NCI-H1105 treated with DMSO at 0.1 percent for 48 hours (cell line): ENCODE measurements at regions not wholly inside any gene's neighbourhood (a gene's known extent, or its start where the extent isn't known, plus 50 kb on each side); places are given as distances from the start of the nearest gene placed in this dataset.

ENCODE experiments used
- DNase-seq: peaks from one replicate; lab custom pipeline; 2025; lab: John Stamatoyannopoulos, UW

DNA sequence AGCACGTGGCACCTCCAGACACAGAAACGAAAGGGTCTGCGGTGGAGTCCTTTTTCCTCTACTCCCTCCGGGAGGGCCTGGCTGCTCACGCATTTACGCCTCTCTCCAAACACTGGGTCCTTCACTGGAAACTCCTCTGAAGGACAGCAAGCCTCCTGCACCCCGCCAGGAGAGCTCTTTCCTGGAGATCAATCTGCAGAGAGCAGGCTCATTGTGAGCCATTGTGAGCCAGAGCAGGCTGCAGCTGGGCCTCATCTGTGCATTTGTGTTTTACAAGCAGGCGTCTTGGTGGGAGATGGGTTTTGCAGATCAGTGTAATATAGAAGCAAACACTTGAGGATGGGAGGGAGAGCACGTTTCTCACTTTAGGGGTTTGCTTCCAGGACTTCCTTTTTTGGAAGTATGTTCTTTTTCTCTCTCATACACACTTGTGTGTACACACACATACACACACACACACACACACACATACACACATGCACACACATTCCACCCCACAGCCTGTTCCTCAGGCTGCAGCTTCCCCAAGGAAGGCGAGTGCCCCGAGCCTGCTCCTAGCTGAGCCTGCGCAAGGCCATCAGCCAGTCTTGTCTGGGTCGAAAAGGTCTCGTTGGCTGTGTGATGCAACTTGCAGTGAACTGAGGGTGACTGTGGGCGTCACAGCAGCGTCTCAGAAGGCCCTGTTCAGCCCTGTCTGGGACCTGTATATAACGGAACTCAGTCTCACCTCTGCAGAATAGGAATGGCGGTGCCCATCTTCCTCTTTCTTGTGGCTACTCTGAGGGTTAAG lies 163.5 kb downstream of the GLI2 start:
- no peak for DNase-seq

DNA sequence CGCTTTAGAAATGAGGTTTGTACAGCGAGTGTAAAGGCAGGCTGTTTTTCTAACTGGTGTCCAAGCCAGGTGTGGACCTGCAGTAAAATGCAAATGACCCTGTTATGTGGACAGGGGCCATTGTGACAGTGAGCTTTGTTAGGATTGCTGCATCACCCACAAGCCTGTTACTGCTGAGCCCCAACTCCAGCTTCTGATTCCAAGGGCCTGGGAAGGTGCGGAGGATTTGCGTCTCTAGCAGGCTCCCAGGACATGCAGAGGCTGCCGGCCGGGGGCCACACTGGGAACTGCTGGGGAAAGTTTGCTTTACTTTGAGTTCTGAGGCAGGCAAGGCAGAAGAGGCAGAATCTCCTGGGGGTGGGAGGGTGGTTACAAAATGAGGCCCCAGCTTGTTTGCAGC lies 164.1 kb downstream of the GLI2 start:
- no peak for DNase-seq

DNA sequence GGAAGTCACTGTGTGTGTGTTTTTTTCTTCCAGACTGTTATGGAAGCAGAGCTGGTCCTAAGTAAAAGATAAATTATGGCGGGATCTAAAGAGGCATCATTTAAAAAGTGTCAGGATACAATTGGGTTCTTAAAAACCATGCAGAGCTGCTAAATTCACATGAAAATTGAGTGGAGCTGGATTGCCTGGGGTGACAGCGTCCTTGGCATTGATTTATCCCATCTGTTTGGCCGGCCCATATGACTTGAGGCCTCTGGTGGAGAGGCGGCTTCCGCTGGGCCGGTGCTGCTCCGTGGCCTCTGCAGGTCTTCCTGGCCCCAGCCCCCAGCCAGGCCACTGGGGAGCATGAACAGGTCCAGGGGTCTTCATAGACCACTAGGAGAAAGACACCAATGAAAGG lies 165.5 kb downstream of the GLI2 start:
- no peak for DNase-seq

DNA sequence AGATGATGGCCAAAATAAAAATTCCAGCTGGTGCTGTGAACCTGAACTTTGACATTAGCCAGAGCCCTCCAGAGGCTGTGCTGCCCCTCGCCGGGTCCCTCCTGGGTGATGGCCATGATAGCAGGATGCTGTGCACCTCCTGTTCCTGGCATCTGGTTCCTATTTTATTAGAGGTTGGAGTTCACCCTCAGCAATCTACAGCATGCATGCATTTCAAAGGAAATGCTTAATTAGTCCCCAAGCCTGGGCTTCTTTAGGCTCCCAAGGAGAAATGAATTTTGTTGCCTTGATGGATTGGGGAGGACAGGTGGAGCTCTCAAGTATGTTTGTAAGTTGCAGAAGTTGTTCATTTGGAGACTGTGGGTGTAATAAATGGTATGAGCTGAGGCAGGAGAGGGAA lies 166.9 kb downstream of the GLI2 start:
- DNase-seq = no peak

DNA sequence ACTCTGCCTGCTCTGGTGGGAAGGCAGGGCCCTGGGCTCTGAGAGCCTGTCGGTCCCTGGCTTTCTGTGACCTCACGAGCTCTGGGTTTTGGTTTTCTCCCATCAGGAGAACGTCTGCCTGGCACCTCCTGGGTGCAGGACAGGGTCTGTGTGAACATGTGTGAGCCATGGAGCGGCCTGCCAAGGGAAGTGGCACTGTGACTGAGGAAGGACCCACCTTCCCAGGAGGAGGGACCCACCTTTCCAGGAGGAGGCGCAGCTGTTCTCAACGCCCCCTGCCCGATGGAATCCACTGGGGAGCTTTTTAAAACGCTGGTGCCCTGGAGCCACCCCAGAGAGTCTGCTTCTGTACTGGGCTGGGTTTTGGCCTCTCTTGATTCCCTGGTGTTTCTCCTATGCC lies 168.7 kb downstream of the GLI2 start:
- DNase-seq = no peak

DNA sequence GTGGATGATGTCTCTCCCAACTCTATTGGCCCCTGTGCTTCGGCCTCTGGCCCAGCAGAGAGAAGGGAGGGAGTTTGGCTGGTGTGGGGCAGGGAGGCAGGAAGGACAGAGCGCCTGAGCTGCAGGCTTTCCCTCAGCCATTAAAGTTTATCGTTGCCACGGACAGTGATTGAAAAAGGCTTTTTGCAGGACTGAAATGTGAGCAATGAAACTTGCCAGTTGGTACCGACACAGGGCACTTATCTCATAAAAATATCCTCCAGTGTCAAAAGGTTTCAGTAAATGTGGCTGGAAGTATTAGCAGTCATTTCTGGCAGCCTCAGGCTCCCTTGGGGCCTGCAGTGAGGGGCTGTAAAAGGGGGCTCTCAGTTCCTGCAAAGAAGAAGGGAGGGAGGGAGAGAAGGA lies 169.2 kb downstream of the GLI2 start:
- no peak for DNase-seq

DNA sequence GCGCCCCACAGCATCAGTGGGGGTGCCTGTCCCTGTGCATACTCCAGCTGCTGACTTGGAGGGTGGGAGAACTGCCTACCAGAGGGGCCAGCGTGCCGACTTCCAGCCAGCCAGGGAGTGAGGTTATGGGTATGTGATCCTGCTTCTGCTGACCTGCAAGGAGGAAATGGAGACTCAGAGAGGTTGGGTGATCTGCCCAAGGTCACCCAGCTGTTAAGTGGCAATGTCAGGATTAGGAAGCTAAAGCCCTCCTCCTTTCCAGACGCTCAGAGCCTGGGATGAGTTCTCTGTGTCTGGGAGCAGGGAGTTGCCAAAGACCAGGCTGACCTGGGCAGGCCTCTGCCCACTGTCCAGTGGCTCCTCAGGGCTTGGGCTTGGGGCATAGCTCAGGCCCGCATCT lies 169.6 kb downstream of the GLI2 start:
- DNase-seq = no peak

DNA sequence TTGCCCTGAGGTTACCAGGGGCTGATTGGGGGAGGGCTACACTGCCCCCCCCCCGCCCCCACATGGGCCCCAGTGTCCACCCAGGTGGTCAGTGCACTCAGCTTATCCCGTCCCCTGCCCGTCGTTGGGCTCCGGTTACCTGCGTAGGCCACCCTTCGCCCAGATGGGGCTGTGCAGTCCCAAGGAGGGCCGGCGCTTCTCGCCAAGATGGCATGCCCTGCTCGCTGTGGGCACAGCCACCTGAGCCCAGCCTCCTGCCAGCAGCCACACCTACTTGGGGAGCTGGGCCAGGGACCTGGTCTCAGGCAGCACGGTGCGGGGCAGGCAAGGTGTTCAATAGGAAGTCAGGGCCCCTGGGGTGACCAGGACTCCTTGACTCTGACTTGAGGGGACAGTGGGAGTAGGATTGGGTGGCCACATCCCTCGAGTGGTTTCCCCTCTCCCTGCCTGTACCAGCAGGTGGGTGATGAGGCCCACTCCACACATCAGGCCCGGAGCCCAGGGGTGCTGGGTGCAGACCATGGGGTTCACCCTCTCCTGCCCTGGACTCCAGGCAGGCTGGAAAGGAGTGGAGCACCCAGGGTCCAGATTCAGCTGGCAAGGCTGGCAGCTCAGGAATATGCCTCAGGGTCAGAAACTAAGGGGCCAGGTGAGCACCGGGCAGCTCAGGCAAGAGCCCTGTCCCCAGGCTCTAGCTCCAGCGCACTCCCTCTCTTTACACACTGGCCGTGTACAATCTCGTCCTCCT lies 170.3 kb downstream of the GLI2 start:
- DNase-seq = no peak

DNA sequence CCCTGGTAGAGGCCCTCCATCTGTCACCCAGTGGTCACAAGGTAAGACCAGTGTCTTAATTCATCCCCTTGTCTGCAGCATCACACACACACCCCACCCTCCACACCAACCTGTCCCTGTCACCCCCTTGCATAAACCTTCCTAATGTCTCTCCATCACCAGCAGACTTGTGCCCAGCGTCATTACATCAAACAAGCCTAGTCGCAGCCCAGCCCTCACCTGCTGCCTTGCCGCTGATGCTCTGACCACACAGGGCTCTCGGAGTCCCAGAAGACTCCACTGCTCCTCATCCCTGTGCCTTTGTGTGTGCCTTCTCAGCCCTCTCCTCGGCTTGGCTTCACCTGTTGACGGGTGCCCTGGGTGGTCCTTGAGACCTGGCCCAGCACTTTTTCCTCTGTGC lies 171.2 kb downstream of the GLI2 start:
- no peak for DNase-seq

DNA sequence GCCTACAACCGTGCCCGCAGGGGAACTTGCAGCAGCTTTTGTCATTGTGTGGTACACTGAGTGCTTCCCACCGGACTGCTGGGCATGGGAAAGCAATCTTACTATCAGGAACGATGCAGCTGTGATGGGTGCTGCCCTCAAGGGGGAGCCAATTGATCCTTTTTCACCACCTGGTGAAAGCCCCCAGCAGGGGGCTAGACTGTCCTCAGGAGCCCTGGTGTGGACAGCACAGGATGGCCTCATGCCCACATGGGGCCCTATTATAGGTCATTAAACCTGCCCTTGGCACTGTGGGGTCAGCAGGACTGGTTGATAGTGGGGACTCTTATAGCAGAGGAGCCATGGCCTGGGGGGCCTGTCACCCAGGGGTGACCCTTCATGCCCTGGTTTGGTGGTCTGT lies 172.2 kb downstream of the GLI2 start:
- no peak for DNase-seq

DNA sequence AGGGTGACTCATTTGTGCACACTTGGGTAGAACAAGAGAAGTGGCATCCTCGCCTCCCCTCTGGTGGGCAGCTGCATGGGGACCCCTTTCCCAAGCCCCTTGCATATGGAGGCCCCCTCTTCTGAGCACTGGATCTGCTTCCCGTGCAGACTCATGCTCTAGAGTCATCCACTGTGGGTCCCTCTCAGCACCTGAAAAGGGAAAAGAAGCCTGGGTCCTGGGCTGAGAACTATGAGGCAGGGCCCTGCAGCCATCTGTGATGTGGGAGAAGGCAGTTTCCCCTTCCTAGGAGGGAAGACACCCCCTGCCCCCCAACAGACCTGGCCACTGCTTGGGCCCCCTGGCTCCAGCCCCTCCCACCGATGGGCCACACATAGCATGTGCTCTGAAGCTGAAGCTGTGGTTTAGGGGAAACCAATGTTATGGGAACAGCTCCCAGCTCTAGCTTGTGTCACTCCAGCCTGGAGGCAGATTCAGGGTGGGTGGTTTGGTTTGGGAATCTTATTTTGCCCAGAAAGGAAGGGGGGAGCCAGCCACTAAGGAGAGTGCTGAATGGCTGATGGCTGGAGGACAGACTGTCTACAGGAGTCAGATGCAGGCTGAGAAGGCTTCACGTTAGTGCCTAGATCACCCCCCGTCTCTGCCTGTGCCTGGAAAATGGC lies 172.8 kb downstream of the GLI2 start:
- no peak for DNase-seq

DNA sequence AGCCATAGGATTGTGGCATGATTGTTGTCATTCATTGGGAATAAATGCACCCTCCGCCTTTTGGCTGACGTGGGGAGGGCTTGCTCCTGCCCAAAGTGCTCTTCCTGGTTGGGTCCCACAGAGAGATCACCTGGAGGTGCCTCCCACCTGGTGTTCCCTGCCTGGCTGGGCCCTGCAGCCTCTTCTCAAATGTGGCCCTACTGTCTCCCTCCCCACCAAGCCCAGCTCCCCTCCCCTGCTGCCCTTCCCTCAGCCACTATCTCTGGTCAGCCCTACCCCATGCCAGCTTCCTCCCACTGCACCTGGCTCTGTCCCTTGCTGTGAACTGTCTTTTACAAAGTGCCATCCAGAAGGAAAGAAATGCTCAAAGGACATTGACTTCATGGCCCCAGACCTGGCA lies 173.4 kb downstream of the GLI2 start:
- DNase-seq = no peak

DNA sequence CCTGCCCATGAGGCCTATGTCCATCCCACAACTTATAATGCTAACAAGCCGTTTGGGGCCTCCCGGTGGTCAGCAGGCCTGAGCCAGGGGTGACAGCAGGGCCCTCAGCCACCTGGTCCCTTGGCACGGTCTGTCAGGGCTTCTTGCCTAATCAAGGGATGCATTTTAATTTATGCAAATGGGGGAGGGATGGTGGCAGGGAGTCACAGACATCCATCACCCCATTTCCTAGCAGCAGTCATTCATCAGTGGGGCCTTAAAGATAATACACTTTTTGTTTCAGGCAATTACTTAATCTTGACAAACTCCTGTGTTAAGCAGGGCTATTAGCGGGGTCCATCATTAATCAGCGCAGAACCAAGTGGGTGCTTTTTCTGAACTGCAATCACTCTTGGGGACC lies 174.5 kb downstream of the GLI2 start:
- no peak for DNase-seq

DNA sequence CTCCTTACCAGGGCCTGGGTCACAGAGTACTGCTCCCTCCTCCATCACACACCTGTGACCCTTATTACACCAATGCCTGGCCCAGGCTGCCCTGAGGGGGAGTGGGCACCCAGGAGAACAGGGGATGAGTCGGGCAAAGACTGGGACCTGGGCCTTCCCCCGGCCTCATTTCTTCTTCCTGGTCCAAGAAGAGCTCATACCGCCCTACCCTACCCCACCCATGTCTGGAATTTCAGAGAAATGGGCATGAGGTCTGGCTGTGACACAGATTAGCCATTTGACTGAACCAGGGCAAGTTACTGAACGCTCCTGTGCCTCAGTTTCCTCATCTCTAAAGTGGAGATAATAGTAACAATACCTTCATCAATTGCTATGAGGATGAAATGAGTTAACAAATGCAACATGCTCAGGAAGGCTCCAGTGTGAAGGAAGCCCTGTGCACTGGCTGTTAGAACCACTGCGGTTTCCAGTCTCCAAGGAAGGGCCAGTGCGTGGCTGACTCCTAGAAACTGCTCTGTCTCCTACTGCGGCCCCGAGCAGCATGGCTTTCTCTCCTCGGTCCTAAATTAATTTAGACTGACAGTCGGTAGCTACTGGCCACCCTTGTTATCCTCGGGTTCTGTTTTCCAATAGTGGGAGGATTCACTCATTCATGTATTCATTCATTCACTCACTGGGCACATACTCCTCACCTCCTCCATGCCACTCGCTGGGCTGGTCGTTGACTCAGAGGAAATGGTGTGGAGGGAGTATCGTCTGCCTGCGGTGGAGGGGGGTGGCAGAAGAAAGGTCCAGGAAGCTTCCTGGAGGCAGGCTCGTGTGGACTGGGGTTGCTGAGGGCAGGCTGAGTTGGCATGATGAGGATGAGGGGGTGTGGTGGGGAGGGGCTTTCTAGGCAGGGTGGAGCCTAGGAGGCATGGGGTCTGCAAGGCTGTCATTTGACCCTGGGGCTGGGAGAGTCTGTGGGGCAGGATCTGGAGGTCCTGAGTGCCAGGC lies 175.6 kb downstream of the GLI2 start:
- no peak for DNase-seq

DNA sequence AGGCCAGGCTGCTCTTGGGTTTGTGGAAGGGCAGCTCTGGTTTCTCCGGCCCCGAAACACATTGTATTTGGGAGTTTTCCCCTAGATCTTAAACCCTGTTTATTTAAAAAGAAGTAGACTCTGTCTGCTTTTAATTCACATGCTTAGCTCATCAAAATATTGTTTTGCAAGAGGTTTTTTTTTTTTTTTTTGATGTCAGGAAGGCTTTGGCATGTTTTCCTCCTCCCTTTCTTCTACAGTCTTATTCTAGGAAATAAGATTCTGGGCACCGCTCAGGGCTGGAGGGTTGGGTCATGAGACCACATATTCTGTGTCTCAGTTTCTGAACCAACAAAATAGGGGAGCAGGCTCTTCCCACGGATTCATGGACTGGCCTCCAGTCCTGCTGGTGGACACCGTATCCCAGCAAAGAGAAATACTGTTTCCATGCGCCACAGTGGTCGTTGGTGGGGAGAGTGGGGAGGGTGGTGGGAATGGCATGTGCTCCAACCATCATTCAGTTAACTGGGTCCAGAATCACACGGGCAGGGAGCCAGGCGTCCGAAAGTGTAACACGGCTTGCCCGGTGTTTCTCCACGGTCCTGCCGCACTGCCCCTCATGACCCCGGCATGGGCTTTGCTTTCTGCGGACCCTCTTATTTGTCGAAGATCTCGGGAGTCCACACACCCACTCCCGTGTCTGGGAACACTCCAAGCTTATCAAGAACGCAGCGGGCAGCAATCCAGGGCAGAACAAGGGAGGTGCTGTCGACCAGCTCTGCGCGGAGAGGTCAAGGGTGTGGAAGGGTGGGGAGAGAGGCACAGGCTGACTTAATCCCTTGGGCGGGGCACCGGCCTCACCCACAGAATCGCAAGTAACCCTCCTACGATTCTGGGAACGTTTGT lies 176.7 kb downstream of the GLI2 start:
- no peak for DNase-seq

DNA sequence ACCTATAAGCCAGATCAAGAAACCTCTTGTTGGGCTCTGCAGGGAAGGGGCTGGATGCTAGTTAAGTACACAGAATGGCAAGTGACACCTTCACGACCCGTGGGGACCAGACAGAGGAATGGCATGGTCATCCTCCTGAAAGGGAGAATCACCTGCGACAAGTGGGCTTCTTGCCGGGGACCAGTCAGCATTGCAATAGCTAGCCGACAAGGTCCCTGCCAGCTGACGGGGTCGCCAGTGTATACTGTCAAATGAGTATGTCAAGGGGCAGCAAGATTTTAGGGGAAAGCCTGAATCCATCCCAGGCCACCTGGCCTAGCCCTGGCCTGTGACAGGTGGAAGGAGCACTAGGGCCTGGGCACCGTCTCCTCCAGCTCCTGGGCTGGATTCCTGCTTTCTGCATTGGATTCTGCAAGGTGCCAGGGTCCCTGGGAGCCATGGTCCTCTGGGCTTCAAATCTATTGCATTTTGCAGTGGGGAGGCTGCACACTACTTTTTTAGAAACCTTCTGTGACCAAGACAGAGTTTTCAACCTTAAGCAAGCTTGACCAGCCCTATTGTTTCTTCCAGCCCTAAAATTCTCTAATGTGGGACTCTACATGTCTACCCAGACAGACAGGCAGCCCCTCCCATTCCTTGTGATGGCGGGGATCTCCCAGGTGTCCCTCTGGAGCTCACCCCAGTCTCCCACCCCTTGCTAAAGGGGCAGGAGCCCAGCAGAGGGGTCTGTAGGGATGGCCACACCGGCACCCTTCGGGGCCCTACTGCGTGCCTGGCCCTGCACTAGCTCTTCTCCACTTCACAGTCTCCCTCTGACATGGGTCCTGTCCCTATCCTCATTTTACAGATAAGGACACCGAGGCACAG lies 178.5 kb downstream of the GLI2 start:
- no peak for DNase-seq

DNA sequence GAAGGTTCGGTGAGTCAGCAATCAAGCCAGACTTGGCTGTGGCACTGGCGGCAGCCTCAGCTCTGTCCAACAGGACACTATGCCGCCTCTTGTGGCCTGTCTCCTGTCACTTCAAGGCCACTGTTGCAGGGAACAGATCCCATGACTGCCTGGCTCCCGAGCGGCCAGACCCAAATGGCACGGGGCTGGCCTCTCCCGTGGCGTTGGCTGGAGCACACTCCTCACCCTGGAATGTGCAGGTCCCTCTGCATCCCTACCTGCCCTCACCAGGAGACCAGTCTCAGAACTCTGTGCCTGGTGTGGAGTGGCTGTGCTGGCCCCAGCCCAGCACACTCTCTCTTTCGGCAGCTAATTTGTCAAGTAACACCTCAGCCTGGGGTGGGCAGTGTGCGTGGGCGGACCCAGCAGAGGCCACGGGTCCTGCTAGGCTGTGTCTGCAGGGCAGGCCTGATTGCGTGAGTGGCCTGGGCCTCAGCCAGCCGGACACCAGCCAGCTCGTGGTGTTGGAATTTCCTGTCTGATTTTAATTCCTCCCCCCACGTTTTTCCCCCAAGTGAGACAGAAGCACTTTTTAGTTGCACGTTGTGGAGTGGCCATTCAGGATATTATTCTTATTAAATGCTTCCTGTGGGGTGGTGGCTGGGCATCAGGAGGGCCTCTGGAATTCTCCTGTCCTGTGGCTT lies 179.3 kb downstream of the GLI2 start:
- no peak for DNase-seq

DNA sequence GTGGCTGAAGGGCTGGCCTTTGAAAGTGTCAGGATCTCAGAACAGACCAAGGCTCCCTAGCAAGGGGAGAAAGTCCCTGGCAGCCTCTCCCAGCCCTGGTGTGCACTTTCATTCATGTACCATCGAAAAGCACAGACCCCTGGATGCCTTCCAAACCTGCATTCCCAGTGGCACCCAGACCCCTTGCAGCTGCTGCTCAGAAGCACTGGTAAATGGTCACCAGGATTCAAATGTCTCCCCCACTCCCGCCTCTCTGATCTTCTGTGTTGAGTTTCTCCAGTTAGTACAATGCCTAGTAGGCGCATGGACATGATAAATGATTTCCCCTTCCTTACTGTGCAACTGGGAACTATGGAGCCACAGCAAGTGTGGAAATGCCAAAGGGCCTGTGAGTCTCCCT lies 180.0 kb downstream of the GLI2 start:
- no peak for DNase-seq

DNA sequence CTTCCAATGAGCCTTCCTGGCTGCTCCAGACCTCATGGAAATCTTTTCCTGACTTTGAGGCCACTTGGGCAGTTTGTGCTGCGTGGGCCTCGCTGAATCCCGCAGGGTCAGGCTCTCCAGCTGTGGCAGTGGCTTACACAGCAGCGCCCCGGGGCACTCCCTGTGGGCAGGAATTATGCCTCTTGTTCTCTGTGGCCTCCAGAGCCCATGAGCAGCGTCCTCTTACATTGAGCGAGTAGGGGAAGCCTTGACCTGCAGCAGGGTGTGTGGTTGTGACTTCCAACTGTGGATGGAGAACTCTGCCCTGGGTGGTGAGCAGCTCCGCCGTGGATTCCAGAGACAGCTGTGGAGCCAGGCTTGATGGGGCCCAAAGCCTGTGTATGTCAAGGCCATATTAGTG lies 180.8 kb downstream of the GLI2 start:
- DNase-seq = no peak
